HEK293 (cell line): ENCODE measurements at regions not wholly inside any gene's neighbourhood (a gene's known extent, or its start where the extent isn't known, plus 50 kb on each side); places are given as distances from the start of the nearest gene placed in this dataset.

Experiments used
- CTCF ChIP-seq: fragments of 450-650 bp; formaldehyde crosslinking; IDR thresholded peaks from 2 replicates; pipeline ENCODE4 v1.5.1; 2016; ENCODE audit warnings: missing biosample characterization, missing genetic modification characterization
- KLF1 ChIP-seq: fragments of 450-650 bp; formaldehyde crosslinking; IDR thresholded peaks from 2 replicates; pipeline ENCODE4 v1.5.1; 2016; ENCODE audit warnings: missing biosample characterization, missing genetic modification characterization
- KLF16 ChIP-seq: fragments of 450-650 bp; formaldehyde crosslinking; IDR thresholded peaks from 2 replicates; pipeline ENCODE4 v1.5.1; 2017; ENCODE audit warnings: missing biosample characterization, missing genetic modification characterization
- OVOL3 ChIP-seq: fragments of 450-650 bp; formaldehyde crosslinking; IDR thresholded peaks from 2 replicates; pipeline ENCODE4 v1.5.1; 2016; ENCODE audit warnings: missing biosample characterization, missing genetic modification characterization
- REST ChIP-seq: fragments of 450-650 bp; formaldehyde crosslinking; IDR thresholded peaks from 2 replicates; pipeline ENCODE4 v1.5.1; 2016; ENCODE audit warnings: missing biosample characterization, missing genetic modification characterization
- ZNF24 ChIP-seq: fragments of 450-650 bp; formaldehyde crosslinking; IDR thresholded peaks from 2 replicates; pipeline ENCODE4 v1.5.1; 2016; ENCODE audit warnings: missing biosample characterization, missing genetic modification characterization
- ZNF514 ChIP-seq: fragments of 450-650 bp; formaldehyde crosslinking; IDR thresholded peaks from 2 replicates; pipeline ENCODE4 v1.5.1; 2016; ENCODE audit warnings: missing biosample characterization, missing genetic modification characterization
- ZNF623 ChIP-seq: fragments of 450-650 bp; formaldehyde crosslinking; IDR thresholded peaks from 2 replicates; pipeline ENCODE4 v1.5.1; 2016; ENCODE audit warnings: missing biosample characterization, missing genetic modification characterization
- TF ChIP-seq, protein P1 (sequence below): fragments of 450-650 bp; formaldehyde crosslinking; IDR thresholded peaks from 2 replicates; pipeline ENCODE4 v1.5.1; 2016; ENCODE audit warnings: missing biosample characterization, missing genetic modification characterization
- TF ChIP-seq, protein P2 (sequence below): IDR thresholded peaks from 2 replicates; pipeline ENCODE4 v1.6.1; 2011; ENCODE audit warnings: mild to moderate bottlenecking, low read depth, low read length, borderline replicate concordance

DNA sequence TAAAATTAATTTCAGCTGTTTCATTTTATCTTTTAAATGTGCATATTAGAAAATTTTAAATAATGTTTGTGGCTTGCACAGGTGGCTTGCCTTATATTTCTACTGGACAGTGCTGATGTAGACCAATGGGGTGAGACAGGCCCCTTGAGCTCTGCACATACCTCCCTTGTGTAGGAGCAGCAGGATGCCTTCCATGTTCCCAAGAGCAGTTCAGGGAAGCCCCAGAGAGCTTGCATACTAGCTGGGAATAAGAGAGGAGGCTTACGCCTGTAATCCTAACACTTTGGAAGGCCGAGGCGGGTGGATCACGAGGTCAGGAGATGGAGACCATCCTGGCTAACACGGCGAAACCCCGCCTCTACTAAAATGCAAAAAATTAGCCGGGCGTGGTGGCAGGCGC, 61.4 kb downstream of the RFPL4B start:
- TF ChIP-seq CTCF (tag by site-specific recombination): no peak
- no peak for TF ChIP-seq REST (tag by site-specific recombination)
- no peak for TF ChIP-seq ZNF514
- no peak for TF ChIP-seq ZNF623 (tag by site-specific recombination)
- TF ChIP-seq KLF16 (tag by site-specific recombination): no peak
- no peak for TF ChIP-seq ZNF24 (tag by site-specific recombination)
- no peak for TF ChIP-seq OVOL3 (tag by site-specific recombination)
- TF ChIP-seq, protein P1, sequence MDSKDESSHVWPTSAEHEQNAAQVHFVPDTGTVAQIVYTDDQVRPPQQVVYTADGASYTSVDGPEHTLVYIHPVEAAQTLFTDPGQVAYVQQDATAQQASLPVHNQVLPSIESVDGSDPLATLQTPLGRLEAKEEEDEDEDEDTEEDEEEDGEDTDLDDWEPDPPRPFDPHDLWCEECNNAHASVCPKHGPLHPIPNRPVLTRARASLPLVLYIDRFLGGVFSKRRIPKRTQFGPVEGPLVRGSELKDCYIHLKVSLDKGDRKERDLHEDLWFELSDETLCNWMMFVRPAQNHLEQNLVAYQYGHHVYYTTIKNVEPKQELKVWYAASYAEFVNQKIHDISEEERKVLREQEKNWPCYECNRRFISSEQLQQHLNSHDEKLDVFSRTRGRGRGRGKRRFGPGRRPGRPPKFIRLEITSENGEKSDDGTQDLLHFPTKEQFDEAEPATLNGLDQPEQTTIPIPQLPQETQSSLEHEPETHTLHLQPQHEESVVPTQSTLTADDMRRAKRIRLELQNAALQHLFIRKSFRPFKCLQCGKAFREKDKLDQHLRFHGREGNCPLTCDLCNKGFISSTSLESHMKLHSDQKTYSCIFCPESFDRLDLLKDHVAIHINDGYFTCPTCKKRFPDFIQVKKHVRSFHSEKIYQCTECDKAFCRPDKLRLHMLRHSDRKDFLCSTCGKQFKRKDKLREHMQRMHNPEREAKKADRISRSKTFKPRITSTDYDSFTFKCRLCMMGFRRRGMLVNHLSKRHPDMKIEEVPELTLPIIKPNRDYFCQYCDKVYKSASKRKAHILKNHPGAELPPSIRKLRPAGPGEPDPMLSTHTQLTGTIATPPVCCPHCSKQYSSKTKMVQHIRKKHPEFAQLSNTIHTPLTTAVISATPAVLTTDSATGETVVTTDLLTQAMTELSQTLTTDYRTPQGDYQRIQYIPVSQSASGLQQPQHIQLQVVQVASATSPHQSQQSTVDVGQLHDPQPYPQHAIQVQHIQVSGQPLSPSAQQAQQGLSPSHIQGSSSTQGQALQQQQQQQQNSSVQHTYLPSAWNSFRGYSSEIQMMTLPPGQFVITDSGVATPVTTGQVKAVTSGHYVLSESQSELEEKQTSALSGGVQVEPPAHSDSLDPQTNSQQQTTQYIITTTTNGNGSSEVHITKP (tag by site-specific recombination): no peak
- no peak for TF ChIP-seq KLF1 (tag by site-specific recombination)
- TF ChIP-seq, protein P2, sequence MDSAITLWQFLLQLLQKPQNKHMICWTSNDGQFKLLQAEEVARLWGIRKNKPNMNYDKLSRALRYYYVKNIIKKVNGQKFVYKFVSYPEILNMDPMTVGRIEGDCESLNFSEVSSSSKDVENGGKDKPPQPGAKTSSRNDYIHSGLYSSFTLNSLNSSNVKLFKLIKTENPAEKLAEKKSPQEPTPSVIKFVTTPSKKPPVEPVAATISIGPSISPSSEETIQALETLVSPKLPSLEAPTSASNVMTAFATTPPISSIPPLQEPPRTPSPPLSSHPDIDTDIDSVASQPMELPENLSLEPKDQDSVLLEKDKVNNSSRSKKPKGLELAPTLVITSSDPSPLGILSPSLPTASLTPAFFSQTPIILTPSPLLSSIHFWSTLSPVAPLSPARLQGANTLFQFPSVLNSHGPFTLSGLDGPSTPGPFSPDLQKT: no peak
